GM23248 (cell line): ENCODE measurements at regions not wholly inside any gene's neighbourhood (a gene's known extent, or its start where the extent isn't known, plus 50 kb on each side); places are given as distances from the start of the nearest gene placed in this dataset.
"Not testable (repeated sequence)": the region's sequence is repeated elsewhere in the genome, so short reads cannot be mapped to it uniquely, and the experiment has no call there.

ENCODE experiments used
- EZH2 ChIP-seq: fragments of 200-600 bp; sonication (generic); IDR thresholded peaks from 2 replicates; pipeline ENCODE4 v1.6.1; 2018; ENCODE audit warnings: antibody characterized with exemption, mild to moderate bottlenecking; ENCODE audit not compliant: insufficient read depth, poor library complexity, severe bottlenecking
- EZH2phosphoT487 ChIP-seq: fragments of 200-600 bp; sonication (generic); IDR thresholded peaks from 2 replicates; pipeline ENCODE4 v1.6.1; 2018; ENCODE audit warnings: antibody characterized with exemption, moderate library complexity, mild to moderate bottlenecking, low read depth; ENCODE audit not compliant: insufficient read depth

- not testable (repeated sequence) for TF ChIP-seq EZH2phosphoT487, EZH2
Observed at GRCh38 chr13:18286848-18287247, 894.8 kb downstream of the TUBA3C start.
